ENCODE measurements at regions not wholly inside any gene's neighbourhood (a gene's known extent, or its start where the extent isn't known, plus 50 kb on each side); places are given as distances from the start of the nearest gene placed in this dataset.

DNA sequence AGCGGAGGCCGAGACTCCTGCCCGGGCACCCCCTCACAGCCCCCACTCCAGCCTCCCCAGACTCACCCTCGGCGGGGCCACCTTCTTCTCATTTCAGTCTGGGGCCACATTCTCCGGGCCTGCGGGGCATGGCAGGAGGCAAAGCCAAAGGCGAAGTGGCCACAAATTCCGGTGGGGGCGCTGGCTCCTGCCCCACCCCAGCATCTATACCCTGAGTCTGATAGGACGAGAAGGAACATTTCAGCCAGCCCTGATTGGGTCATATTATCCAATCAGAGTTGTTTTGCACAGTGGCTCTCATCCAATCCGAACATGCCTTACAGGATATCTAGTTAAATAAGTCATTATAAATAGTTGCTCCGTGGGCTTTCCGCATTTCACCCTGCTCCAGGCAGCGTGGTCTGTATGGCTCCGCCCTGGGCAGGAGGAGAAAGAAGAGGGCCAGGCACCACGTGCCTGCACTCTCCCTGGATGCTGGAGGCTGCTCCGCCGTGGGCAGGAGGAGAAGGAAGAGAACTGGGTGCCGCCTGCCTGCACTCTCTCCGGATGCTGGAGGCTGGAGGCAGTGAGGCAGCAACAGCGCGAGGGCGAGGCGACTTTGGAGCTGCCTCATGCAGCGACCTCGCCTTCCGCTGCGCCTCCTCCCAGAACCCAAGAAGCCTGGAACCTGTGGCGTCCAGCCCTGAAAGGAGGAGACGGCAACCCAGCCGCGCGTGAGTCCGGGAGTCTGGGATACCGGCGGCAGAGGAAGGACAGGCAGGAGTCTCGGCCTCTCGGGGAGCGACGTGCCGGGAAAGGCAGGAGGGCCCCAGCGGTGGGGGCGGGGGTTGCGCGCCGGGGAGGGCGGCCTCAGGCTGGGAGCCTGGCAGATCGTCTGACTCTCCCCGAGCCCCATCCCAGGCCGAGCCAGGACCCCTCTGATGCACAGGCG lies 162.9 kb downstream of the ZNF33B start:
- TF ChIP-seq YY1 (tag by site-specific recombination; IDR thresholded peaks at IDR 0.05): no peak
- no peak for TF ChIP-seq ZNF549 (tag by site-specific recombination; IDR thresholded peaks at IDR 0.05)
- TF ChIP-seq, protein P1, sequence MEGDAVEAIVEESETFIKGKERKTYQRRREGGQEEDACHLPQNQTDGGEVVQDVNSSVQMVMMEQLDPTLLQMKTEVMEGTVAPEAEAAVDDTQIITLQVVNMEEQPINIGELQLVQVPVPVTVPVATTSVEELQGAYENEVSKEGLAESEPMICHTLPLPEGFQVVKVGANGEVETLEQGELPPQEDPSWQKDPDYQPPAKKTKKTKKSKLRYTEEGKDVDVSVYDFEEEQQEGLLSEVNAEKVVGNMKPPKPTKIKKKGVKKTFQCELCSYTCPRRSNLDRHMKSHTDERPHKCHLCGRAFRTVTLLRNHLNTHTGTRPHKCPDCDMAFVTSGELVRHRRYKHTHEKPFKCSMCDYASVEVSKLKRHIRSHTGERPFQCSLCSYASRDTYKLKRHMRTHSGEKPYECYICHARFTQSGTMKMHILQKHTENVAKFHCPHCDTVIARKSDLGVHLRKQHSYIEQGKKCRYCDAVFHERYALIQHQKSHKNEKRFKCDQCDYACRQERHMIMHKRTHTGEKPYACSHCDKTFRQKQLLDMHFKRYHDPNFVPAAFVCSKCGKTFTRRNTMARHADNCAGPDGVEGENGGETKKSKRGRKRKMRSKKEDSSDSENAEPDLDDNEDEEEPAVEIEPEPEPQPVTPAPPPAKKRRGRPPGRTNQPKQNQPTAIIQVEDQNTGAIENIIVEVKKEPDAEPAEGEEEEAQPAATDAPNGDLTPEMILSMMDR (tag by site-specific recombination; IDR thresholded peaks at IDR 0.05): no peak
- peak; percentile 62 for TF ChIP-seq ZNF335 (tag by site-specific recombination; conservative IDR thresholded peaks at IDR 0.05)
- TF ChIP-seq, protein P2, sequence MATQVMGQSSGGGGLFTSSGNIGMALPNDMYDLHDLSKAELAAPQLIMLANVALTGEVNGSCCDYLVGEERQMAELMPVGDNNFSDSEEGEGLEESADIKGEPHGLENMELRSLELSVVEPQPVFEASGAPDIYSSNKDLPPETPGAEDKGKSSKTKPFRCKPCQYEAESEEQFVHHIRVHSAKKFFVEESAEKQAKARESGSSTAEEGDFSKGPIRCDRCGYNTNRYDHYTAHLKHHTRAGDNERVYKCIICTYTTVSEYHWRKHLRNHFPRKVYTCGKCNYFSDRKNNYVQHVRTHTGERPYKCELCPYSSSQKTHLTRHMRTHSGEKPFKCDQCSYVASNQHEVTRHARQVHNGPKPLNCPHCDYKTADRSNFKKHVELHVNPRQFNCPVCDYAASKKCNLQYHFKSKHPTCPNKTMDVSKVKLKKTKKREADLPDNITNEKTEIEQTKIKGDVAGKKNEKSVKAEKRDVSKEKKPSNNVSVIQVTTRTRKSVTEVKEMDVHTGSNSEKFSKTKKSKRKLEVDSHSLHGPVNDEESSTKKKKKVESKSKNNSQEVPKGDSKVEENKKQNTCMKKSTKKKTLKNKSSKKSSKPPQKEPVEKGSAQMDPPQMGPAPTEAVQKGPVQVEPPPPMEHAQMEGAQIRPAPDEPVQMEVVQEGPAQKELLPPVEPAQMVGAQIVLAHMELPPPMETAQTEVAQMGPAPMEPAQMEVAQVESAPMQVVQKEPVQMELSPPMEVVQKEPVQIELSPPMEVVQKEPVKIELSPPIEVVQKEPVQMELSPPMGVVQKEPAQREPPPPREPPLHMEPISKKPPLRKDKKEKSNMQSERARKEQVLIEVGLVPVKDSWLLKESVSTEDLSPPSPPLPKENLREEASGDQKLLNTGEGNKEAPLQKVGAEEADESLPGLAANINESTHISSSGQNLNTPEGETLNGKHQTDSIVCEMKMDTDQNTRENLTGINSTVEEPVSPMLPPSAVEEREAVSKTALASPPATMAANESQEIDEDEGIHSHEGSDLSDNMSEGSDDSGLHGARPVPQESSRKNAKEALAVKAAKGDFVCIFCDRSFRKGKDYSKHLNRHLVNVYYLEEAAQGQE (tag by site-specific recombination; IDR thresholded peaks at IDR 0.05): no peak
- no peak for TF ChIP-seq ZNF239 (tag by site-specific recombination; IDR thresholded peaks at IDR 0.05)
- TF ChIP-seq BCL11A (tag by site-specific recombination; IDR thresholded peaks at IDR 0.05; ENCODE audit: low read depth): no peak
- TF ChIP-seq OSR2 (tag by site-specific recombination; IDR thresholded peaks at IDR 0.05): no peak
- TF ChIP-seq, protein P3, sequence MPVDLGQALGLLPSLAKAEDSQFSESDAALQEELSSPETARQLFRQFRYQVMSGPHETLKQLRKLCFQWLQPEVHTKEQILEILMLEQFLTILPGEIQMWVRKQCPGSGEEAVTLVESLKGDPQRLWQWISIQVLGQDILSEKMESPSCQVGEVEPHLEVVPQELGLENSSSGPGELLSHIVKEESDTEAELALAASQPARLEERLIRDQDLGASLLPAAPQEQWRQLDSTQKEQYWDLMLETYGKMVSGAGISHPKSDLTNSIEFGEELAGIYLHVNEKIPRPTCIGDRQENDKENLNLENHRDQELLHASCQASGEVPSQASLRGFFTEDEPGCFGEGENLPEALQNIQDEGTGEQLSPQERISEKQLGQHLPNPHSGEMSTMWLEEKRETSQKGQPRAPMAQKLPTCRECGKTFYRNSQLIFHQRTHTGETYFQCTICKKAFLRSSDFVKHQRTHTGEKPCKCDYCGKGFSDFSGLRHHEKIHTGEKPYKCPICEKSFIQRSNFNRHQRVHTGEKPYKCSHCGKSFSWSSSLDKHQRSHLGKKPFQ (tag by site-specific recombination; IDR thresholded peaks at IDR 0.05): no peak
